ENCODE measurements at regions not wholly inside any gene's neighbourhood (a gene's known extent, or its start where the extent isn't known, plus 50 kb on each side); places are given as distances from the start of the nearest gene placed in this dataset.

- Histone ChIP-seq H3K36me3 (ENCODE audit: control insufficient read depth in 2 of 2, insufficient read depth in 2 of 2, low read length in 1 of 2) (no peaks in the 10 kb centered on the region), H3K4me1 (ENCODE audit: control insufficient read depth in 2 of 2, insufficient read depth in 2 of 2, low read length in 2 of 2) (no peaks in the 10 kb centered on the region), H3K27me3 (ENCODE audit: control insufficient read depth in 2 of 2, insufficient read depth in 1 of 2, low read length in 1 of 2) (no peaks in the 10 kb centered on the region), H3K9me3 (ENCODE audit: control insufficient read depth in 2 of 2, insufficient read depth in 1 of 2, low read length in 1 of 2) (no peaks in the 10 kb centered on the region), H3K27ac (ENCODE audit: low read depth in 1 of 2, low read length in 1 of 2) (no peak overlapping the region), H3K4me3 (ENCODE audit: low read length in 2 of 2) (no peak overlapping the region)
- DNase-seq (ENCODE audit: low read depth in 6 of 9, low spot score in 9 of 9) = no peak
- 90% methylated on average over 4 of the region's 4 CpGs for WGBS
Measured at GRCh38 chr12:126752021-126752420, 1514.9 kb upstream of the TMEM132C start.

GRCh38 chr12:126757326-126757725, 1509.6 kb upstream of the TMEM132C start:
- no peak overlapping the region for H3K27ac ChIP-seq (ENCODE audit: low read depth in 1 of 2, low read length in 1 of 2)
- H3K9me3 ChIP-seq (ENCODE audit: control insufficient read depth in 2 of 2, insufficient read depth in 1 of 2, low read length in 1 of 2) = no peaks in the 10 kb centered on the region
- no peaks in the 10 kb centered on the region for H3K4me1 ChIP-seq (ENCODE audit: control insufficient read depth in 2 of 2, insufficient read depth in 2 of 2, low read length in 2 of 2)
- no peaks in the 10 kb centered on the region for H3K27me3 ChIP-seq (ENCODE audit: control insufficient read depth in 2 of 2, insufficient read depth in 1 of 2, low read length in 1 of 2)
- no peak for DNase-seq (ENCODE audit: low read depth in 6 of 9, low spot score in 9 of 9)
- WGBS = 87% methylated on average over 2 of the region's 2 CpGs
- H3K36me3 ChIP-seq (ENCODE audit: control insufficient read depth in 2 of 2, insufficient read depth in 2 of 2, low read length in 1 of 2) = no peaks in the 10 kb centered on the region
- no peak overlapping the region for H3K4me3 ChIP-seq (ENCODE audit: low read length in 2 of 2)

GRCh38 chr12:126760092-126760491, 1506.9 kb upstream of the TMEM132C start:
- Histone ChIP-seq H3K9me3 (ENCODE audit: control insufficient read depth in 2 of 2, insufficient read depth in 1 of 2, low read length in 1 of 2) (peaks cover 0 to 3% of the 10 kb centered on the region in 2 donors), H3K27ac (ENCODE audit: low read depth in 1 of 2, low read length in 1 of 2) (no peak overlapping the region), H3K4me1 (ENCODE audit: control insufficient read depth in 2 of 2, insufficient read depth in 2 of 2, low read length in 2 of 2) (no peaks in the 10 kb centered on the region), H3K27me3 (ENCODE audit: control insufficient read depth in 2 of 2, insufficient read depth in 1 of 2, low read length in 1 of 2) (no peaks in the 10 kb centered on the region), H3K4me3 (ENCODE audit: low read length in 2 of 2) (no peak overlapping the region), H3K36me3 (ENCODE audit: control insufficient read depth in 2 of 2, insufficient read depth in 2 of 2, low read length in 1 of 2) (no peaks in the 10 kb centered on the region)
- WGBS = 61% methylated on average over 3 of the region's 3 CpGs
- DNase-seq (ENCODE audit: low read depth in 6 of 9, low spot score in 9 of 9) = no peak

GRCh38 chr12:126761420-126761819, 1505.5 kb upstream of the TMEM132C start:
- 86% methylated on average over 2 of the region's 2 CpGs for WGBS
- H3K4me1 ChIP-seq (ENCODE audit: control insufficient read depth in 2 of 2, insufficient read depth in 2 of 2, low read length in 2 of 2) = no peaks in the 10 kb centered on the region
- no peak for DNase-seq (ENCODE audit: low read depth in 6 of 9, low spot score in 9 of 9)
- no peak overlapping the region for H3K4me3 ChIP-seq (ENCODE audit: low read length in 2 of 2)
- no peaks in the 10 kb centered on the region for H3K36me3 ChIP-seq (ENCODE audit: control insufficient read depth in 2 of 2, insufficient read depth in 2 of 2, low read length in 1 of 2)
- H3K27me3 ChIP-seq (ENCODE audit: control insufficient read depth in 2 of 2, insufficient read depth in 1 of 2, low read length in 1 of 2) = no peaks in the 10 kb centered on the region
- H3K9me3 ChIP-seq (ENCODE audit: control insufficient read depth in 2 of 2, insufficient read depth in 1 of 2, low read length in 1 of 2) = peaks cover 0 to 3% of the 10 kb centered on the region in 2 donors
- no peak overlapping the region for H3K27ac ChIP-seq (ENCODE audit: low read depth in 1 of 2, low read length in 1 of 2)

- H3K9me3 ChIP-seq (ENCODE audit: control insufficient read depth in 2 of 2, insufficient read depth in 1 of 2, low read length in 1 of 2) = peaks cover 0 to 4% of the 10 kb centered on the region in 2 donors
- no peaks in the 10 kb centered on the region for H3K36me3 ChIP-seq (ENCODE audit: control insufficient read depth in 2 of 2, insufficient read depth in 2 of 2, low read length in 1 of 2)
- no peak for DNase-seq (ENCODE audit: low read depth in 6 of 9, low spot score in 9 of 9)
- H3K27me3 ChIP-seq (ENCODE audit: control insufficient read depth in 2 of 2, insufficient read depth in 1 of 2, low read length in 1 of 2) = no peaks in the 10 kb centered on the region
- H3K27ac ChIP-seq (ENCODE audit: low read depth in 1 of 2, low read length in 1 of 2) = no peak overlapping the region
- H3K4me1 ChIP-seq (ENCODE audit: control insufficient read depth in 2 of 2, insufficient read depth in 2 of 2, low read length in 2 of 2) = no peaks in the 10 kb centered on the region
- 65% methylated on average over 4 of the region's 4 CpGs for WGBS
- H3K4me3 ChIP-seq (ENCODE audit: low read length in 2 of 2) = no peak overlapping the region
Measured at GRCh38 chr12:126762150-126762549, 1504.8 kb upstream of the TMEM132C start.

- no peaks in the 10 kb centered on the region for H3K4me1 ChIP-seq (ENCODE audit: control insufficient read depth in 2 of 2, insufficient read depth in 2 of 2, low read length in 2 of 2)
- H3K27ac ChIP-seq (ENCODE audit: low read depth in 1 of 2, low read length in 1 of 2) = no peak overlapping the region
- H3K9me3 ChIP-seq (ENCODE audit: control insufficient read depth in 2 of 2, insufficient read depth in 1 of 2, low read length in 1 of 2) = peaks cover 0 to 7% of the 10 kb centered on the region in 2 donors
- no peak for DNase-seq (ENCODE audit: low read depth in 6 of 9, low spot score in 9 of 9)
- no peaks in the 10 kb centered on the region for H3K27me3 ChIP-seq (ENCODE audit: control insufficient read depth in 2 of 2, insufficient read depth in 1 of 2, low read length in 1 of 2)
- H3K4me3 ChIP-seq (ENCODE audit: low read length in 2 of 2) = no peak overlapping the region
- no peaks in the 10 kb centered on the region for H3K36me3 ChIP-seq (ENCODE audit: control insufficient read depth in 2 of 2, insufficient read depth in 2 of 2, low read length in 1 of 2)
- WGBS = 80% methylated on average over 2 of the region's 2 CpGs
Measured at GRCh38 chr12:126763359-126763758, 1503.6 kb upstream of the TMEM132C start.

GRCh38 chr12:126767334-126767733, 1499.6 kb upstream of the TMEM132C start:
- H3K4me3 ChIP-seq (ENCODE audit: low read length in 2 of 2) = no peak overlapping the region
- no peaks in the 10 kb centered on the region for H3K27me3 ChIP-seq (ENCODE audit: control insufficient read depth in 2 of 2, insufficient read depth in 1 of 2, low read length in 1 of 2)
- H3K9me3 ChIP-seq (ENCODE audit: control insufficient read depth in 2 of 2, insufficient read depth in 1 of 2, low read length in 1 of 2) = peaks cover 0 to 7% of the 10 kb centered on the region in 2 donors
- H3K36me3 ChIP-seq (ENCODE audit: control insufficient read depth in 2 of 2, insufficient read depth in 2 of 2, low read length in 1 of 2) = no peaks in the 10 kb centered on the region
- H3K27ac ChIP-seq (ENCODE audit: low read depth in 1 of 2, low read length in 1 of 2) = no peak overlapping the region
- DNase-seq (ENCODE audit: low read depth in 6 of 9, low spot score in 9 of 9) = no peak
- 95% methylated on average over 8 of the region's 8 CpGs for WGBS
- no peaks in the 10 kb centered on the region for H3K4me1 ChIP-seq (ENCODE audit: control insufficient read depth in 2 of 2, insufficient read depth in 2 of 2, low read length in 2 of 2)

- peaks cover 0 to 9% of the 10 kb centered on the region in 2 donors for H3K9me3 ChIP-seq (ENCODE audit: control insufficient read depth in 2 of 2, insufficient read depth in 1 of 2, low read length in 1 of 2)
- no peaks in the 10 kb centered on the region for H3K27me3 ChIP-seq (ENCODE audit: control insufficient read depth in 2 of 2, insufficient read depth in 1 of 2, low read length in 1 of 2)
- no peak overlapping the region for H3K27ac ChIP-seq (ENCODE audit: low read depth in 1 of 2, low read length in 1 of 2)
- no peak overlapping the region for H3K4me3 ChIP-seq (ENCODE audit: low read length in 2 of 2)
- 47% methylated on average over 4 of the region's 4 CpGs for WGBS
- no peaks in the 10 kb centered on the region for H3K36me3 ChIP-seq (ENCODE audit: control insufficient read depth in 2 of 2, insufficient read depth in 2 of 2, low read length in 1 of 2)
- no peaks in the 10 kb centered on the region for H3K4me1 ChIP-seq (ENCODE audit: control insufficient read depth in 2 of 2, insufficient read depth in 2 of 2, low read length in 2 of 2)
- DNase-seq (ENCODE audit: low read depth in 6 of 9, low spot score in 9 of 9) = no peak
Measured at GRCh38 chr12:126768517-126768916, 1498.5 kb upstream of the TMEM132C start.

GRCh38 chr12:126770188-126770587, 1496.8 kb upstream of the TMEM132C start:
- WGBS = 75% methylated on average over 3 of the region's 3 CpGs
- DNase-seq (ENCODE audit: low read depth in 6 of 9, low spot score in 9 of 9) = no peak
- H3K27me3 ChIP-seq (ENCODE audit: control insufficient read depth in 2 of 2, insufficient read depth in 1 of 2, low read length in 1 of 2) = no peaks in the 10 kb centered on the region
- H3K36me3 ChIP-seq (ENCODE audit: control insufficient read depth in 2 of 2, insufficient read depth in 2 of 2, low read length in 1 of 2) = no peaks in the 10 kb centered on the region
- H3K4me1 ChIP-seq (ENCODE audit: control insufficient read depth in 2 of 2, insufficient read depth in 2 of 2, low read length in 2 of 2) = no peaks in the 10 kb centered on the region
- peaks cover 0 to 9% of the 10 kb centered on the region in 2 donors for H3K9me3 ChIP-seq (ENCODE audit: control insufficient read depth in 2 of 2, insufficient read depth in 1 of 2, low read length in 1 of 2)
- no peak overlapping the region for H3K27ac ChIP-seq (ENCODE audit: low read depth in 1 of 2, low read length in 1 of 2)
- no peak overlapping the region for H3K4me3 ChIP-seq (ENCODE audit: low read length in 2 of 2)
